ENCODE measurements at regions not wholly inside any gene's neighbourhood (a gene's known extent, or its start where the extent isn't known, plus 50 kb on each side); places are given as distances from the start of the nearest gene placed in this dataset.

DNA sequence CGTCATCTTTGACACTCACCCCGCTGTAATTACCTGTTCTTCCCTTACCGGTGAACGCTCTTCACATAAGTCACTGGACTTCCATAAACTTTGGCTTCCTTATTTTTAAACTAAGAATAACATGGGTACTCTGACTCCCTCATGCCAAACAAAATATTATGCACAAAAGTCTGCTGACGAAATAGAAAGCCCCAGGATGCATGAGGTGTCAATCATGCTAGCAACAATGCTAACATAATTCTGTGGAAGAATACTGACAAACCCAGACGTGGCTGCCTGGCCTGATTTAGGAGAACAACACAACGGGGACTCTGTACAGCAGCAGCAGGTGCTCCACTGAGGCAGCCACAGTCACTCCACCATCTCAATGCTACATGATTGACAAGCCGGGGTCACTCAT lies 137.5 kb downstream of the CCDC71L start:
- 65 to 81% methylated on average over 8 of the region's 8 CpGs for whole genome bisulfite sequencing, 2 donors
- Histone ChIP-seq H3K4me1 (ENCODE audit: control insufficient read depth in 5 of 5, insufficient read depth in 5 of 5, low read length in 5 of 5) (peaks cover 0 to 5% (median 0%) of the 10 kb centered on the region in 5 donors), H3K27ac (ENCODE audit: low read depth in 1 of 2, low read length in 1 of 2) (no peak overlapping the region), H3K27me3 (ENCODE audit: control insufficient read depth in 3 of 3, insufficient read depth in 3 of 3, low read length in 2 of 3) (peaks cover 0 to 3% (median 0%) of the 10 kb centered on the region in 3 donors), H3K4me3 (no peak overlapping the region), H3K9me3 (ENCODE audit: control insufficient read depth in 4 of 4, insufficient read depth in 3 of 4, low read length in 3 of 4) (no peaks in the 10 kb centered on the region), H3K36me3 (ENCODE audit: control insufficient read depth in 4 of 4, insufficient read depth in 4 of 4, low read length in 4 of 4) (no peaks in the 10 kb centered on the region), H3K9ac (ENCODE audit: insufficient read depth in 1 of 2, low read length in 2 of 2) (no peak overlapping the region)
- TF ChIP-seq, protein P1, sequence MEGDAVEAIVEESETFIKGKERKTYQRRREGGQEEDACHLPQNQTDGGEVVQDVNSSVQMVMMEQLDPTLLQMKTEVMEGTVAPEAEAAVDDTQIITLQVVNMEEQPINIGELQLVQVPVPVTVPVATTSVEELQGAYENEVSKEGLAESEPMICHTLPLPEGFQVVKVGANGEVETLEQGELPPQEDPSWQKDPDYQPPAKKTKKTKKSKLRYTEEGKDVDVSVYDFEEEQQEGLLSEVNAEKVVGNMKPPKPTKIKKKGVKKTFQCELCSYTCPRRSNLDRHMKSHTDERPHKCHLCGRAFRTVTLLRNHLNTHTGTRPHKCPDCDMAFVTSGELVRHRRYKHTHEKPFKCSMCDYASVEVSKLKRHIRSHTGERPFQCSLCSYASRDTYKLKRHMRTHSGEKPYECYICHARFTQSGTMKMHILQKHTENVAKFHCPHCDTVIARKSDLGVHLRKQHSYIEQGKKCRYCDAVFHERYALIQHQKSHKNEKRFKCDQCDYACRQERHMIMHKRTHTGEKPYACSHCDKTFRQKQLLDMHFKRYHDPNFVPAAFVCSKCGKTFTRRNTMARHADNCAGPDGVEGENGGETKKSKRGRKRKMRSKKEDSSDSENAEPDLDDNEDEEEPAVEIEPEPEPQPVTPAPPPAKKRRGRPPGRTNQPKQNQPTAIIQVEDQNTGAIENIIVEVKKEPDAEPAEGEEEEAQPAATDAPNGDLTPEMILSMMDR (IDR thresholded peaks at IDR 0.05; ENCODE audit: control extremely low read depth, extremely low read depth) = no peak
- DNase-seq (no peak), ATAC-seq (ENCODE audit: insufficient read depth, low FRiP score) (no peak)

DNA sequence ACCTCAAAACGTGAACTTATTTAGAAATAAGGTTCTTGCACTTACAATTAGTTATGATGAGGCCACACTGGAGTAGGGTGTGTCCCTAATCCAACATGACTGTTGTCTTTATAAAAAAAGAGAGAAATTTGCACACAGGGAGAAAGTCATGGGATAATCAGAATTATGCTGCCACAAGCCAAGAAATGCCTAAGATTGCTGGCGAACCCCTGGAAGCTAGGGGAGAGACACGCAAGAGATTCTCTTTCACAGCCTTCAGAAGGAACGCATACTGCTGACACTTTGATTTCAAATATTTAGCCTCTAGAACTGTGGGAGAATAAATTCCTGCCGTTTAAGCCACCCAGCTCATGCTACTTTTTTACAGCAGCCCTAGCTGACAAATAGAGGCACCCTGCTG lies 138.3 kb downstream of the CCDC71L start:
- ATAC-seq (ENCODE audit: insufficient read depth, low FRiP score) (no peak), DNase-seq (no peak)
- Histone ChIP-seq H3K9me3 (ENCODE audit: control insufficient read depth in 4 of 4, insufficient read depth in 3 of 4, low read length in 3 of 4) (no peaks in the 10 kb centered on the region), H3K27ac (ENCODE audit: low read depth in 1 of 2, low read length in 1 of 2) (no peak overlapping the region), H3K9ac (ENCODE audit: insufficient read depth in 1 of 2, low read length in 2 of 2) (no peak overlapping the region), H3K36me3 (ENCODE audit: control insufficient read depth in 4 of 4, insufficient read depth in 4 of 4, low read length in 4 of 4) (no peaks in the 10 kb centered on the region), H3K4me1 (ENCODE audit: control insufficient read depth in 5 of 5, insufficient read depth in 5 of 5, low read length in 5 of 5) (peaks cover 0 to 5% (median 0%) of the 10 kb centered on the region in 5 donors), H3K27me3 (ENCODE audit: control insufficient read depth in 3 of 3, insufficient read depth in 3 of 3, low read length in 2 of 3) (peaks cover 0 to 3% (median 0%) of the 10 kb centered on the region in 3 donors), H3K4me3 (no peak overlapping the region)
- 82 to 88% methylated on average over 5 of the region's 5 CpGs for WGBS, 2 donors
- TF ChIP-seq, protein P1 (IDR thresholded peaks at IDR 0.05; ENCODE audit: control extremely low read depth, extremely low read depth) = no peak

DNA sequence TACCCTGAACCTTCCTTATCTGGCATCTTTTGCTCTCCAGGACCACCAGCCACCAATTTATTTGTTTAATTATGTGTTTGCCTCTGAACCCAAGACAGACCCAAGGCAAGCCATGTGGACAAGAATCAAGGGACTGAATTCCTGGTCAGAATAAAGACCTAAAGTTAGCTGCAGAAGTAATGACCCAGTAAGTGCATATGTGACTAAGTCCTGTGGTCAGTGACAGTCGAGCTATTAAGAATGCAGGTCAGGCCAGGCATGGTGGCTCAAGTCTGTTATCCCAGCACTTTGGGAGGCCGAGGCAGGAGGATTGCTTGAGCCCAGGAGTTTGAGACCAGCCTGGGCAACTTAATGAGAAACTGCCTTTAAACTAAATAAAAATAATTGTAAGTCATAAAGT lies 139.4 kb downstream of the CCDC71L start:
- Histone ChIP-seq H3K4me3 (no peak overlapping the region), H3K36me3 (ENCODE audit: control insufficient read depth in 4 of 4, insufficient read depth in 4 of 4, low read length in 4 of 4) (no peaks in the 10 kb centered on the region), H3K9me3 (ENCODE audit: control insufficient read depth in 4 of 4, insufficient read depth in 3 of 4, low read length in 3 of 4) (no peaks in the 10 kb centered on the region), H3K4me1 (ENCODE audit: control insufficient read depth in 5 of 5, insufficient read depth in 5 of 5, low read length in 5 of 5) (peaks cover 0 to 5% (median 0%) of the 10 kb centered on the region in 5 donors), H3K27me3 (ENCODE audit: control insufficient read depth in 3 of 3, insufficient read depth in 3 of 3, low read length in 2 of 3) (peaks cover 0 to 3% (median 0%) of the 10 kb centered on the region in 3 donors), H3K27ac (ENCODE audit: low read depth in 1 of 2, low read length in 1 of 2) (no peak overlapping the region), H3K9ac (ENCODE audit: insufficient read depth in 1 of 2, low read length in 2 of 2) (no peak overlapping the region)
- ATAC-seq (ENCODE audit: insufficient read depth, low FRiP score) (no peak), DNase-seq (no peak)
- 87 to 92% methylated on average over 2 of the region's 2 CpGs for WGBS, 2 donors
- TF ChIP-seq, protein P1 (IDR thresholded peaks at IDR 0.05; ENCODE audit: control extremely low read depth, extremely low read depth) = no peak

DNA sequence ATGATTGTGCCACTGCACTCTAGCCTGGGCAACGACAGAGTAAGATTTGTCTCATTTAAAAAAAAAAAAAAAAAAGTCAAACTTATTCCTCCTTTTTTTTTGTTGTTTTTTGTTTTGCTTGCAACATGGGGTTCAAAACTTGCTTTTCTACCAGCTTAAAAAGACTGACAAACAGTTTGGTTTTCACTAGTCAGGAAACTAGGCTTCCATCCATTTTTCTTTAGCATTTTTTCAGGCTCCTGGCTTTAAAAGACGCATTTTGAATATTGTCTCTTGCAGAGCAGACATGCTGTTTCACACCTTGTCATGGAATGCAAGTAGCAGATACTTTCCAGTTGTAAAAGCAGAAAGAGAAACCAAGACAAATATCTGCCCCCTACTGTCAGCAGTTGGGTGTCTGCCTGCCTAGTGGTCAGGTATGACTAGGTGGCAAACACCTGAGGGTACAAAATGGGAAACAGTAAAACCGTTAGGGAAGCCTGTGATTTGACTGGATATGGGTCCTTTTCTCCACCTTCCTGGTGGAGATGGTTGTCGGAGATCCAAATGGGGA lies 139.9 kb downstream of the CCDC71L start:
- peaks cover 0 to 3% (median 0%) of the 10 kb centered on the region in 3 donors for H3K27me3 ChIP-seq (ENCODE audit: control insufficient read depth in 3 of 3, insufficient read depth in 3 of 3, low read length in 2 of 3)
- H3K4me3 ChIP-seq = no peak overlapping the region
- H3K36me3 ChIP-seq (ENCODE audit: control insufficient read depth in 4 of 4, insufficient read depth in 4 of 4, low read length in 4 of 4) = no peaks in the 10 kb centered on the region
- TF ChIP-seq, protein P1 (IDR thresholded peaks at IDR 0.05; ENCODE audit: control extremely low read depth, extremely low read depth) = no peak
- no peak overlapping the region for H3K27ac ChIP-seq (ENCODE audit: low read depth in 1 of 2, low read length in 1 of 2)
- H3K9me3 ChIP-seq (ENCODE audit: control insufficient read depth in 4 of 4, insufficient read depth in 3 of 4, low read length in 3 of 4) = no peaks in the 10 kb centered on the region
- H3K4me1 ChIP-seq (ENCODE audit: control insufficient read depth in 5 of 5, insufficient read depth in 5 of 5, low read length in 5 of 5) = peaks cover 0 to 5% (median 0%) of the 10 kb centered on the region in 5 donors
- 86 to 87% methylated on average over 4 of the region's 4 CpGs for WGBS, 2 donors
- DNase-seq = no peak
- no peak for ATAC-seq (ENCODE audit: insufficient read depth, low FRiP score)
- no peak overlapping the region for H3K9ac ChIP-seq (ENCODE audit: insufficient read depth in 1 of 2, low read length in 2 of 2)

Measured in lung (tissue), 11 donors.